ENCODE measurements at regions not wholly inside any gene's neighbourhood (a gene's known extent, or its start where the extent isn't known, plus 50 kb on each side); places are given as distances from the start of the nearest gene placed in this dataset.

DNA sequence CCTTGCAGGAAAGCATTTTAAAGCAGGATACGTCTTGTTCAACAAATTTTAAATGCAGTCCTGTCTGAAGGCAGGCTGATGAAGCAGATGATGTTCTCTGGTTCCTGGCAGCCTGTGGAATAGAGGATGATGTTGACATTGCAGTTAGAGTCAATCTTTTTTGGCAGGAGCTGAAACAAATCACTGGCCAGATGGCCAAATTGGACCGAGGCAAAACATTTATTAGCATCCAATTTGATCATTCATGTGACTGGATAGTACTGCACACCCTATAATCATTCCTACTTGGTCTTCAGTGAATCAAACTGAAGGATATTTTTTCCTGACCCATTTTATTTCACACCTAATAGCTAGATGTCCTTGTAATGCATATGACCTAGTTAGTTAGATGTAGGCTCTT lies 172.2 kb upstream of the SLC10A2 start:
- H3K4me1 ChIP-seq (ENCODE audit: control insufficient read depth in 5 of 5, insufficient read depth in 5 of 5, low read length in 5 of 5) = no peaks in the 10 kb centered on the region
- H3K9me3 ChIP-seq (ENCODE audit: control insufficient read depth in 5 of 5, low read length in 5 of 5) = peaks cover 0 to 7% (median 0%) of the 10 kb centered on the region in 5 donors
- no peaks in the 10 kb centered on the region for H3K27me3 ChIP-seq (ENCODE audit: control insufficient read depth in 5 of 5, insufficient read depth in 4 of 5, low read length in 5 of 5)
- H3K9ac ChIP-seq (ENCODE audit: low read length in 5 of 5) = no peak overlapping the region
- H3K4me3 ChIP-seq (ENCODE audit: low read depth in 1 of 5, low read length in 5 of 5) = no peak overlapping the region
- H3K36me3 ChIP-seq (ENCODE audit: control insufficient read depth in 5 of 5, insufficient read depth in 5 of 5, low read length in 5 of 5) = no peaks in the 10 kb centered on the region
- H3K27ac ChIP-seq (ENCODE audit: low read depth, low read length) = no peak overlapping the region

DNA sequence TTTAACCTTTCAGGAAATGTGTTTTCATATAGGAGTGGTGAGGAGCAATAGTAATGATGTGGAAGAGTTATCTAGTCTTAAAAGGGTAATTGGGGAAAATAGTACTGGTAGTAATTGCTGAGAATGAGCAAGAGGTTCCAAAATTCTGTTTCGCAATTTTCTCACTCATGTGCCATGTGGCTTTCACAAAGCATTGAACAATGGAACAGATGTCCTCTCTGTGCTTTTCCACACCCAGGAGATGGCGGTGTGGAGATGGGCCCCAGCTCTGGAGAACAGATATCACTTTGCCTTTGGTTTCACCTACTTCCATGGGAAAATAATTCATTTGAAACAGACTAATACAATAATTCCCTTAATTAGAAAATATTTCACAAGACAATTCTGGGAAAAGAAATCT lies 170.0 kb upstream of the SLC10A2 start:
- no peaks in the 10 kb centered on the region for H3K27me3 ChIP-seq (ENCODE audit: control insufficient read depth in 5 of 5, insufficient read depth in 4 of 5, low read length in 5 of 5)
- no peak overlapping the region for H3K4me3 ChIP-seq (ENCODE audit: low read depth in 1 of 5, low read length in 5 of 5)
- no peak overlapping the region for H3K9ac ChIP-seq (ENCODE audit: low read length in 5 of 5)
- peaks cover 0 to 11% (median 3%) of the 10 kb centered on the region in 5 donors for H3K9me3 ChIP-seq (ENCODE audit: control insufficient read depth in 5 of 5, low read length in 5 of 5)
- no peaks in the 10 kb centered on the region for H3K36me3 ChIP-seq (ENCODE audit: control insufficient read depth in 5 of 5, insufficient read depth in 5 of 5, low read length in 5 of 5)
- H3K27ac ChIP-seq (ENCODE audit: low read depth, low read length) = no peak overlapping the region
- no peaks in the 10 kb centered on the region for H3K4me1 ChIP-seq (ENCODE audit: control insufficient read depth in 5 of 5, insufficient read depth in 5 of 5, low read length in 5 of 5)

DNA sequence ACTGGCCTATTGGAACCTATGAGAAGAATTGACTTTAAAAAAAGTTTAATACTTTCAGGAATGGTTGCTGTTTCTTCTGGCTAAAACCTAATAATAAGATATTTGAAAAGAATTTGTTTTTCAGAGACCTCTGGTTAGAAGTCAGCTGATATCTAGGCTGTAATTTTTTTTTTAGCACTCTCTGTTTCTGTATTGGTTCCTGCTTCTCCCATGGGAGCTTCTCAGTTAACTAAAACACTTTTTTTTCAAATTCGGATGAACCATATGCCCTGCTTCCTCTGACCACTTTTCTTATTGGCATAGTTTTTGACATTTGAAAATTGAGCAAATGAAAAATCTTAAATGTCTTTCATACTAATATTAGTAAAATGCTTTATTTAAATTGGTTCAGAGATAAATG lies 163.5 kb upstream of the SLC10A2 start:
- Histone ChIP-seq H3K4me3 (ENCODE audit: low read depth in 1 of 5, low read length in 5 of 5) (no peak overlapping the region), H3K36me3 (ENCODE audit: control insufficient read depth in 5 of 5, insufficient read depth in 5 of 5, low read length in 5 of 5) (no peaks in the 10 kb centered on the region), H3K9ac (ENCODE audit: low read length in 5 of 5) (no peak overlapping the region), H3K27ac (ENCODE audit: low read depth, low read length) (no peak overlapping the region), H3K4me1 (ENCODE audit: control insufficient read depth in 5 of 5, insufficient read depth in 5 of 5, low read length in 5 of 5) (no peaks in the 10 kb centered on the region), H3K27me3 (ENCODE audit: control insufficient read depth in 5 of 5, insufficient read depth in 4 of 5, low read length in 5 of 5) (no peaks in the 10 kb centered on the region), H3K9me3 (ENCODE audit: control insufficient read depth in 5 of 5, low read length in 5 of 5) (peaks cover 0 to 11% (median 3%) of the 10 kb centered on the region in 5 donors)

DNA sequence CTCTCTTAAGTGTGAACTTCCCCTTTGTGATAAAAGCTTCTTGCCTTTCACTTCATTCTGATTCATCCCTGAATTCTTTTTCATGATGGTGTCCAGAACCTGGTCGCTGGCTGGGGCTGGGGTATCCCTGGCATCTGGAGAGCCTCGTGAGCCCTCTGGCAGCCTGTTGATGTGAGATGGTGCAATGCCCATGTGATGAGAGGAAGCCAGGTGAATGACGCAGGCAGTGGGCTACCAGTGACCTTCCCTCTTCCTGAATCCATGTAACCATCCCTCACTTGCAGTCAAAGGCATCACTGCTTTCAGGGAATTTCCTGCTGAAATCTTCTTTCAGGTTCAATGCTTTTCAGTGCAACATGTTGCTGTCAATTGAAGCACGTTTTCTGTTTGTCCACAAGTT lies 158.6 kb upstream of the SLC10A2 start:
- H3K27me3 ChIP-seq (ENCODE audit: control insufficient read depth in 5 of 5, insufficient read depth in 4 of 5, low read length in 5 of 5) = no peaks in the 10 kb centered on the region

DNA sequence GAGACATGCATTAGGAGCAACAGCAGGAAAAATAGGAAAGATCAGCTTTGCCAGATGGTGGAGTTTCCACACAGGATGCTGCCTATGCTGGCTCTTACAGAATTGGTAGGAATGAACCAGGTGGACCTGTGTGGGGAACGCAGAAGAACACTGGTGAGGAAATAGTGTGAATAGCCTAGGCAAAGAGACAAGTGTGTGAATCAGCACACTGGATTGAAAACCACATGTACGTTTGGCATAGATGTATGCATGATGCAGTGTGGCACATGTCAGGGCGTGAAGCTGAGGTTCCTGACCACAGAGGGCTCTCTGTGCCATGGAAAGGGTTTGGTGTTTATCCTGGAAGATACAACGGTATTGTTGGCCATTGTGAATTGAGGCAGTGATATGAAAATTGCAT lies 156.5 kb upstream of the SLC10A2 start:
- Histone ChIP-seq H3K4me3 (ENCODE audit: low read depth in 1 of 5, low read length in 5 of 5) (no peak overlapping the region), H3K9me3 (ENCODE audit: control insufficient read depth in 5 of 5, low read length in 5 of 5) (no peaks in the 10 kb centered on the region), H3K9ac (ENCODE audit: low read length in 5 of 5) (no peak overlapping the region), H3K27me3 (ENCODE audit: control insufficient read depth in 5 of 5, insufficient read depth in 4 of 5, low read length in 5 of 5) (no peaks in the 10 kb centered on the region), H3K36me3 (ENCODE audit: control insufficient read depth in 5 of 5, insufficient read depth in 5 of 5, low read length in 5 of 5) (no peaks in the 10 kb centered on the region), H3K4me1 (ENCODE audit: control insufficient read depth in 5 of 5, insufficient read depth in 5 of 5, low read length in 5 of 5) (no peaks in the 10 kb centered on the region), H3K27ac (ENCODE audit: low read depth, low read length) (no peak overlapping the region)

More for the DNA sequence above, 158.6 kb upstream of the SLC10A2 start:
- Histone ChIP-seq H3K27ac (ENCODE audit: low read depth, low read length) (no peak overlapping the region), H3K4me3 (ENCODE audit: low read depth in 1 of 5, low read length in 5 of 5) (no peak overlapping the region), H3K4me1 (ENCODE audit: control insufficient read depth in 5 of 5, insufficient read depth in 5 of 5, low read length in 5 of 5) (no peaks in the 10 kb centered on the region), H3K9me3 (ENCODE audit: control insufficient read depth in 5 of 5, low read length in 5 of 5) (no peaks in the 10 kb centered on the region), H3K9ac (ENCODE audit: low read length in 5 of 5) (no peak overlapping the region), H3K36me3 (ENCODE audit: control insufficient read depth in 5 of 5, insufficient read depth in 5 of 5, low read length in 5 of 5) (no peaks in the 10 kb centered on the region)

DNA sequence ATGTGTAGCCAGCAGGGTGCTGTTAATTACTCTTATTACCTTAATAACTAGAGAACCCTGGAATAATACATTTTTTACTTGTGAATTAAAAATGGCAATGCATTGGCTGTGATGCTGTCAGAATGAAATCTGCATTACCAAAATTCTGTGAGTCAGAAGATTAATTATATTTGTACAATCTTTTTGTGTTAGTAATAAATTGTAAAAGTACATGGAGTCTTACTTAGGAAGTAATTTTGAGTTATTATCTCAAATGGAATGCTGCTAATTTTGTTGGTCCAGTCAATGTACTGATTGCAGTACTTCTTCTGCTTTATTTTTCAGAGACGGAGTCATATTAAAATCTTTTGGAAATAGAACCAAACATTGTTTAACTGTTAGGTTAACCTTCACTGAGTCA lies 152.0 kb upstream of the SLC10A2 start:
- Histone ChIP-seq H3K27me3 (ENCODE audit: control insufficient read depth in 5 of 5, insufficient read depth in 4 of 5, low read length in 5 of 5) (no peaks in the 10 kb centered on the region), H3K36me3 (ENCODE audit: control insufficient read depth in 5 of 5, insufficient read depth in 5 of 5, low read length in 5 of 5) (no peaks in the 10 kb centered on the region), H3K27ac (ENCODE audit: low read depth, low read length) (no peak overlapping the region), H3K4me3 (ENCODE audit: low read depth in 1 of 5, low read length in 5 of 5) (no peak overlapping the region), H3K4me1 (ENCODE audit: control insufficient read depth in 5 of 5, insufficient read depth in 5 of 5, low read length in 5 of 5) (no peaks in the 10 kb centered on the region), H3K9me3 (ENCODE audit: control insufficient read depth in 5 of 5, low read length in 5 of 5) (no peaks in the 10 kb centered on the region), H3K9ac (ENCODE audit: low read length in 5 of 5) (no peak overlapping the region)

DNA sequence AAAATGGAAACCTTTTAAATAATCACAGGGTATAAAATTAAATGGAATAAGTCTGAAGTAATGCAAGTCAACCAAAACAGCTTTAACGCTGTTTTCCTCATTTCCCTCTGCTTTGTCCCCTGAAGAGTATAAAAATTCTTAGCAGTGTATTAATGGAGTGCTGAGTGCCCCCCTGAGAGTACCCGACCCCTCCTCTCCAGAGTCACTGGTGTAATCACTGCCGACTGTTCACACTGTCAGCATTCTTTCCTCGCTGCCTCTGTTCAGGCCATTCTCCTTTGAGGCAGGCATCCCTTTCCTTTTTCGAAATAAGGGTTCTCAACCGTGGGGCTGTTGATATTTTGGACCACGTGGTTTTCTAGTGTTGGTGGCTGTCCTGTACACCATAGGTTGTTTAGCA lies 146.9 kb upstream of the SLC10A2 start:
- no peaks in the 10 kb centered on the region for H3K9me3 ChIP-seq (ENCODE audit: control insufficient read depth in 5 of 5, low read length in 5 of 5)
- H3K9ac ChIP-seq (ENCODE audit: low read length in 5 of 5) = no peak overlapping the region
- no peaks in the 10 kb centered on the region for H3K36me3 ChIP-seq (ENCODE audit: control insufficient read depth in 5 of 5, insufficient read depth in 5 of 5, low read length in 5 of 5)
- no peak overlapping the region for H3K4me3 ChIP-seq (ENCODE audit: low read depth in 1 of 5, low read length in 5 of 5)
- H3K27me3 ChIP-seq (ENCODE audit: control insufficient read depth in 5 of 5, insufficient read depth in 4 of 5, low read length in 5 of 5) = peaks cover 0 to 2% (median 0%) of the 10 kb centered on the region in 5 donors
- no peaks in the 10 kb centered on the region for H3K4me1 ChIP-seq (ENCODE audit: control insufficient read depth in 5 of 5, insufficient read depth in 5 of 5, low read length in 5 of 5)
- no peak overlapping the region for H3K27ac ChIP-seq (ENCODE audit: low read depth, low read length)

DNA sequence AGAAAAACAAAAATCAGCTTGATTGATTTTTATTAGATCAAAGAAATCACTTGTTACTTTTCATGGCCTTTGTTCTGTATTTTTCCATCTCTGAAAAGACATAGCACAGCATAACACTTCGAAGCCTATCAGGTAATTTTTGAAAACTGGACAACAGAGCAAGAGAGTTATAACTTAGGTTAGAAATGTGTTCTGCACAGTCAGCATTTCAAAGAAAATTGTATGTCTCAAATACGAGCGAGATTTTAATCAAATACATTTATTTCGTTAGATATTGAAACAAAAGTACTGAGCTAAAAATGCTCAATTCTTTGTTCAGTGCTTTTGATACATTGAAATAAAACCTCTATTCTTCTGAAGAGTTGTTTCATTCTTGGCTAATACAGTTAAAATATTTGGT lies 144.1 kb upstream of the SLC10A2 start:
- Histone ChIP-seq H3K4me1 (ENCODE audit: control insufficient read depth in 5 of 5, insufficient read depth in 5 of 5, low read length in 5 of 5) (no peaks in the 10 kb centered on the region), H3K27me3 (ENCODE audit: control insufficient read depth in 5 of 5, insufficient read depth in 4 of 5, low read length in 5 of 5) (peaks cover 0 to 2% (median 0%) of the 10 kb centered on the region in 5 donors), H3K27ac (ENCODE audit: low read depth, low read length) (no peak overlapping the region), H3K9ac (ENCODE audit: low read length in 5 of 5) (no peak overlapping the region), H3K9me3 (ENCODE audit: control insufficient read depth in 5 of 5, low read length in 5 of 5) (no peaks in the 10 kb centered on the region), H3K36me3 (ENCODE audit: control insufficient read depth in 5 of 5, insufficient read depth in 5 of 5, low read length in 5 of 5) (no peaks in the 10 kb centered on the region), H3K4me3 (ENCODE audit: low read depth in 1 of 5, low read length in 5 of 5) (no peak overlapping the region)

DNA sequence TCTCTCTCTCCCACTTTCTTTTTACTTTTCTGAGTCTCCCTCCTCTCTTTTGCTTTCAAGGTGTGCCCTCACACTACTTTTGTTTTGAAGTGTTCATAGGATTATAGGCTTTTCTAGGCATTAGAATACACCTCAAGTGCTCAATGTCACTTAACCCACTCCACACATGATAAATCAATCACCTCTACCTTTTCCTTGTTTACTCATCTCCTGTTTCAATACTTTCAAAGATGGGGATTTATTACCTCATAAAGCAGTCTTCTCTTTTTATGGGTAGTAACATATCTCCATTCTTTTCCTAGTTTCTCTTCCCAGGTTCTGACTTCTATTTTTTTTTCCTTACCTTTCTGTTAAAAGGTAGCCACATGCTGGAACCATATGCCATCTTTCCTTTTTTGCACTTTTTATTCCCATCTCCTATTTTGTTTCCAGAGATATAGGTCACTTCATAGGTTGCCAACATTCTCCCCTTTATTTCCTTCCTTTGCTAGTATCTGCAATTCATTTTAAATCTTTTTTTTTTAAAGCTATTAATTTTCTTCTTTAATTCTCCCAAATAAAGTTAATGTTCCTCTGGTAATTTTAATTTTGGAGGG lies 137.6 kb upstream of the SLC10A2 start:
- Histone ChIP-seq H3K4me1 (ENCODE audit: control insufficient read depth in 5 of 5, insufficient read depth in 5 of 5, low read length in 5 of 5) (no peaks in the 10 kb centered on the region), H3K36me3 (ENCODE audit: control insufficient read depth in 5 of 5, insufficient read depth in 5 of 5, low read length in 5 of 5) (no peaks in the 10 kb centered on the region), H3K27ac (ENCODE audit: low read depth, low read length) (no peak overlapping the region), H3K27me3 (ENCODE audit: control insufficient read depth in 5 of 5, insufficient read depth in 4 of 5, low read length in 5 of 5) (no peaks in the 10 kb centered on the region), H3K4me3 (ENCODE audit: low read depth in 1 of 5, low read length in 5 of 5) (no peak overlapping the region), H3K9me3 (ENCODE audit: control insufficient read depth in 5 of 5, low read length in 5 of 5) (no peaks in the 10 kb centered on the region), H3K9ac (ENCODE audit: low read length in 5 of 5) (no peak overlapping the region)

DNA sequence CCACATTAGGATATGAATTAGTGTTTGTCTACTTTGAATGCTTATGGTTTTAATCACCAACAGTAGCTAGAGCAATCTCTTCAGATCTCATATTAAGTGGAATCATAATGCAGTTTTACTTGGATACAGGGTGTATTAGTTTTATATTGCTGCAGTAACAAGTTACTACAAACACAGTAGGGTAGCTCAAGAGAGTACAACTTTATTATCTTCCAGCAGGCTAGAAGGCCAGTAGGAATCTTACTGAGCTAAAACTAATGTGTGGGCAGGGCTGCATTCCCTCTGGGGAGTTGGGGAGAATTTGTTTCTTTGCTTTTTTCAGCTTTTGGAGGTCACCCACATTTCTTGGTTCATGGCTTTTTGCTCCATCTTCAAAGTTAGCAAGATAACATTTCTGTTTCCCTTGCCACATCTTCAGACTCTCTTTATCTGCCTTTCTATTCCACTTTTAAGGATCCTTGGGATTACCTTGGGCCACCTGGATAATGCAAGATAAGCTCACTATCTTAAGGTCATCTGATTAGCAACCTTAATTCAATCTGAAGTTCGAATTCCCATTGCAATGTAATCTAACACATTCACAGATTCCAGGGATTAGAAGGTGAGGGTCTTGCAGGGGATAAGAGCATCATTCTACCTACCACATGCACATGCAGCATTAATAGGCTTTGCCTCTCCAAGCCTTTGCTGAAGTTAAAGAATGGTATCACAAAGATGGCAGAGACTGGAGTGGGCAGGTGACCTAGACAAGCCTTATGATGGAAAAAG lies 134.1 kb upstream of the SLC10A2 start:
- Histone ChIP-seq H3K27me3 (ENCODE audit: control insufficient read depth in 5 of 5, insufficient read depth in 4 of 5, low read length in 5 of 5) (no peaks in the 10 kb centered on the region), H3K27ac (ENCODE audit: low read depth, low read length) (no peak overlapping the region), H3K36me3 (ENCODE audit: control insufficient read depth in 5 of 5, insufficient read depth in 5 of 5, low read length in 5 of 5) (no peaks in the 10 kb centered on the region), H3K4me3 (ENCODE audit: low read depth in 1 of 5, low read length in 5 of 5) (no peak overlapping the region), H3K9ac (ENCODE audit: low read length in 5 of 5) (no peak overlapping the region), H3K4me1 (ENCODE audit: control insufficient read depth in 5 of 5, insufficient read depth in 5 of 5, low read length in 5 of 5) (no peaks in the 10 kb centered on the region), H3K9me3 (ENCODE audit: control insufficient read depth in 5 of 5, low read length in 5 of 5) (no peaks in the 10 kb centered on the region)

Data from subcutaneous abdominal adipose tissue (tissue), 5 donors.